Erythroblast (primary cell): ENCODE measurements at regions not wholly inside any gene's neighbourhood (a gene's known extent, or its start where the extent isn't known, plus 50 kb on each side); places are given as distances from the start of the nearest gene placed in this dataset.
A peak's percentile ranks its signal among the peaks of the same experiment; 100 is the strongest.

Experiments used
- DNase-seq, 2 experiments: peaks; one replicate each; lab custom pipeline; 2025; lab: John Stamatoyannopoulos, UW
- GATA1 ChIP-seq: IDR thresholded peaks from 2 replicates; pipeline ENCODE4 v1.6.1; 2011; ENCODE audit warnings: low read depth, mild to moderate bottlenecking, control low read depth, low read length, moderate library complexity
- POLR2A ChIP-seq: IDR thresholded peaks from 2 replicates; pipeline ENCODE4 v1.6.1; 2011; ENCODE audit warnings: mild to moderate bottlenecking, low read length

- no peak for DNase-seq
- TF ChIP-seq POLR2A (no peak), GATA1 (no peak)
Measured at GRCh38 chr4:38504396-38504715, 159.6 kb upstream of the KLF3 start.

DNA sequence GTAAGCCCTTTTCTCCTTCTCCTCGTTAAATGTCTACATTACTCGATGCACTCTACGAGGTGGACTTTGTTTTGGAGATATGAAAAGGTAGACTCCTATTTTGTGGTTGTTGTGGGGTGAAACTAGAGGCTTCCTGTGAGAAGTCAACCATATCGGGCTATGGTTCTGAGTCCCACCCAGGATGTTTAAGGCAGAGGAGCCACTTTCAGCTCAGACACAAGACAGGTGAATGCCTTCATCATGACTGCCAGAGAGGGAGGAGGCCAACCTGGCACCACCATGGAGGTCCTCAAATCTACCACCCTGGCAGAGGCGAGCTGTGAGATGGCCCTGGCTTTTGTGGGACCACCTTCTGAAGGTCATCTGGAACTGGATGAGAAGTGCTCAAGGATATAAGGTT lies 154.4 kb upstream of the KLF3 start:
- no peak for DNase-seq
- TF ChIP-seq GATA1 (no peak), POLR2A (no peak)

- no peak for DNase-seq
- TF ChIP-seq POLR2A: no peak
- no peak for TF ChIP-seq GATA1
Measured at GRCh38 chr4:38510201-38510600, 153.8 kb upstream of the KLF3 start.

DNA sequence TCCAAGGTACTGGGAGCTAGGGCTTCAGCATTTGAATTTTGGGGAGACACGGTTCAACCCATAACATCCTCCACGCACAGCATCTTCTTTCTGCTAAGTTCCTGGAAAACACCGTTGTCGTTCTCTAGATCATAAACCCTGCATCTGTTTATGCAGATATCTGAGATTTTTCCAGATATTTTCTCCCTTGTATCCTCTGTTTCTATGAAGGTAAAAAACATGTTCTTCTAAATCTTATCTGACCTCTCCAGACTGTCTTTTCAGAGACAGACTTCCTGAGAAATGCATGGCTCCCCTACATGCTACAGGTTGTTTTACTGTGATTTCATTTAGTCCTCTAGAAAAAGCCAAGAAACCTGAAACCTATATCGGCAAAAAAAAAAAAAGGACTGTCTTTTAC lies 152.3 kb upstream of the KLF3 start:
- no peak for DNase-seq
- TF ChIP-seq GATA1: no peak
- no peak for TF ChIP-seq POLR2A

DNA sequence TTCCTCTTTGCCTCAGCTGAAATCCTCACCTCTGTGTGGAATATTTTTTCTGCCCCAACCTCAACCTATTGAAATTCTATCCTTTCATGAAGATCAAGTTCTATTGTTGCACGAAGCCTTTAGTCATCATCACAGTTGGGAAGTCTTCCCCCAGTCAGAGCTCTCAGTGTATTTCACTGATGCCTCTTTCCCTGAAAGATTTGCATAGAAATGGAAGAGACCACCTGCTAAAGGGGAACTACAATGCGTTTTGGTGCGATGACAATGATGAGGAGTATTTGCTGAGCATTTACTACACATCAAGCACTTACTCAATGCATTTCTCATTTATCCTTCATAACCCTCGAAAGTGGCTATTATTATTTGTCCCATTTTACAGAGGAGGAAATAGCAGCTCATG lies 151.2 kb upstream of the KLF3 start:
- TF ChIP-seq GATA1: no peak
- no peak for DNase-seq

DNA sequence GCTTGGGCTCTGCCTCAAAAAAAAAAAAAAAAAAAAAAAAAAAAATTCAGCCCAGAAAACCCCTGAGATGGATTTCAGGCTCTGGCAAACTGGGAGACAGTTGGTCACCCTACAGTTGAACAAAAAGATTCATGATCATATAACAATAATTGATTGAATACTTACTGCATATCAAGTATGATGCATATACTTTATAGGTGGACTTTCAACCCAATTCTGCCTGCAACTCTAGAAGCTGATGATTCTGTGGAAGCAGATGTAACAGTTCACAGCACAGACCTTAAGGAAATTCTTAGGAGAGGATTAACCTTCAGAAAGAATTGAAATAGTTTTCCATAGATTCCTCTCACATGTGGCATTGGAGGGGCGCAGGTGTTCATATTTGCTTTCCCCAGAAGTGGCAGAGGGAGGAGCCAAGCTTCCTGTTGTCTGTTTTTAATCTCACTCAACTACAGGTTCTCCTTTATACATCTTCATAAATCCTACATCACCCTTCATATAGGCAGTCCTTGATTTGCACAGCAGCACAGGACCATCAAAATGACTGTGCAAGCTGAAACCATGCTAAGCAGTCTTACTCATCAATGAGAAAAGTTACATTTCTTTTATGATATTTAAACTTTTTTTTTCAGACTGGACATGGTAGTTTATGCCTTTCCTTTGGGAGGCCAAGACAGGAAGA lies 149.4 kb upstream of the KLF3 start:
- TF ChIP-seq GATA1: no peak
- TF ChIP-seq POLR2A: no peak
- no peak for DNase-seq

- DNase-seq: no peak
- TF ChIP-seq POLR2A: no peak
- TF ChIP-seq GATA1: no peak
Measured at GRCh38 chr4:38516190-38516589, 147.8 kb upstream of the KLF3 start.

GRCh38 chr4:38519666-38520065 lies 144.3 kb upstream of the KLF3 start:
- no peak for DNase-seq
- no peak for TF ChIP-seq GATA1
- no peak for TF ChIP-seq POLR2A

DNA sequence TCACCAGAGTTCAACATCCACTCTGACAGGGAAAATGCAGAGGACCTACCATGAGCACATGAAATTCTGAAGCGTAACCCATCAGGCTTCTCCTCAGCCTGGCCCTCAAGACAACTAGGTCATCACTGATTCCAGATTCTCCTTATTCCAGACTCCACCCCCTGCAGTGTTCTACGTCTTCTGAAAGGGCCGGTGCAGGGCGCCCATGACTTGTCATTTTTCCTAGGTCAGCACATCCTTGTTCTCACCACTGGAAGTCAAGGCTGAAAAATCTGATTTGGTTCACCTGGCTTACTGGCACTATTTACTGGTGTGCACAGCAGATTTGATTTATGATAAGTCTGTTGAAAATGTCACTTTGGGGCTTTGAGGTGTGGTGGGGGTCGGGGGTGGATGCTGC lies 140.9 kb upstream of the KLF3 start:
- DNase-seq: peak in 1 of 2 experiments; percentile 9
- no peak for TF ChIP-seq POLR2A
- TF ChIP-seq GATA1: no peak

DNA sequence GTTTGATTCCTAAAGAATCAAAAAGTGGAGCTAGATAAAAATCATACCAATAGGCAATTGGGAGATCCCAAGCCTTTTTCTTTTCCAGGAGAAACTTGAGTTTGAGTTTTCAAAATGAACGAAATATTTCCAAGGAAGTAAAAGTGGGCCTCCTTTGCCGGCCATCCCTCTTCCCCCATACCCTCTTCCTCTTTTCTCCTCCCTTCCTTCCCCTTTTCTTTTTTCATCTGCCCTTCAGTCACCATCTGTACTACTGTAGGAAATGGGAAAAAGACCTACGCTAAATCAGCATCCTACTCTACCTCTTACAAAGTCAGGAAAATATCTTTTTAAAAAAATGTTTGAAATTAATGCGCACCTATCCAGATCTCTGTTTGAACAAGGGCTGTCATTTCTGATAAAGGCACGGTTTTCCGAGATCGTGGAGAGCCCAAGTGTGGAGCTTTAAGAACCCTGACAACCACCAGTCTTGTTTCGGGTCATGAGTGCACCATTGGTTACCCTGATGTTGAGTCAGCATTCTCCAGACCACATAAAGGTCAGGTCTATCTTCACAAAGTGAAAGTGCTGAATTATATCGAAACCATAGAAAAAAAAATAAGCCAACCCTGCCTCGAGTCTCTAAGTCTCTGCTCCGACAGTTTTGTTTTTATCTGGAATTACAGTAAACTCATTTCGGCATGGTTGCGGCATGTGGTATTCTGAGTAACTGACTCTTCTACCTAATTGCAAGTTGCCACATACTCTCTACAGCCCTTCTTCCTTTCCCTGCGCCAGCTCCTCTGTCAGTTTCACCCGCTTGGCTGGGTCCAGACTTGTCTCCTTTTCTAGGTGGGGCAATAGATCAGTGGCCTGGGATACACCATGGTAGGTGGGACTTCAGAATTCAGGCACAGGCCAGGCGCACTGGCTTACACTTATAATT lies 140.2 kb upstream of the KLF3 start:
- DNase-seq: peak in 1 of 2 experiments; percentile 20
- TF ChIP-seq GATA1: no peak
- no peak for TF ChIP-seq POLR2A

DNA sequence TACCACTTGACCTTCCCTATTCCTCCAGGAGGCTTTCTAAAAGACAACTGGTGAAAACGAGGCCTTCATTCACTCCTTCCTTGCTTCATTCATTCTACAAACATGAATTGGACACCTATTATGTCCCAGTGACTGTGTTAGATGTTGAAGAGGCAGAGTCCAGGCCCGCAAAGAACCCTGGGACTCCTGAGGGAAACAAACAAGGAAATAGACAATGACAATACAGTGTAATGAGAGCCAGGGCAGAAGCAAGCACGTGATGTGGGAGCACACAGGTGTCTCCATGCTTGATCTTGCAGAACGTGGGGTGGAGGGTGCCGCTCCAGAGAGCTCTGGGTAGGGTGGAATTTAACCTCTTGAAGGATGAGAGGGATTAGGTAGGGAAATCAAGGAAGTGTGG lies 137.6 kb upstream of the KLF3 start:
- no peak for DNase-seq
- TF ChIP-seq POLR2A (no peak), GATA1 (no peak)

DNA sequence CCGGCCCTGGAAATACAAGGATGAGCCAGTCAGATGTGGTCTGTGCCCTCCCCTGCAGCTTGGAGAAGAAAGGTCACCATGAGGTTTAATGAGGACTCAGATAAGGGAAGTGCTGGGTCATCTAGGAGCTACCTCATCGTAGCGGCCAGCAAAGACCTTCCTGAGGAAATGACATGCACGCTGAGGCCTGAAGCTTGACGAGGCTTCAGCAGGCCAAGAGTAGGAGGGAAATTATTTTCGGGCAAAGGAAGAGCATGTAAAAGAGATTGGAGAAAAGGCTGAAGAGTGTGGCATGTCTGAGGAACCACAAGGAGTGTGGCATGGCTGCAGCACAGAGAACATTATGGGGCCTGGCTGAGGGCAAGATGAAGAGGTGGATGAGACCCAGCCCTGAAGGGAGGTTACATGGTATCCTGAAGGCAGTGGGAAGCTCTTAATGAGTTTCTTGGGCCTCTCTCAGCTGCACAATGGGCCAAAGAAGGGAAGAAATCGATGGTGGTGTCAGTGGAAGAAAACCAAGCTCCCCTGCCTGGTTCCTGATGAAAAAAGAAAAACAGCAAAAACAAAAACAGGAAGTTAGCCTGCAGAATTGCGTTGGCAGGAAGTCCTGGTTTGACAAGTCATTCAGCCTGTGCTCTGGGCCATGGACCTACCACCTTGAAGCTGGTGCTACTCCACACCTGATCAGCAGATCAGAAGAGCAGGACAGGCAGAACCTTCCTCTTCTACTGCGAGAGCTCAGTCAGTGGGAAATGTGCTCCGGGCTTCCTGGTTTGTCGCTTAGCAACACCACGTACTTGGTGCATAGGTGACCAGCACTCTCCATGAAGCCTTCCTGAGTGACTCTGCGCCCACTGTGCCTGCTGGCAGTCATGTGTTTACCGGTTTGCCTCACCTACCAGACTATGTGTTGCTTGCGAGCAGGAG lies 134.5 kb upstream of the KLF3 start:
- DNase-seq: peak; percentile 90 to 92
- TF ChIP-seq POLR2A: no peak
- TF ChIP-seq GATA1: no peak

GRCh38 chr4:38530486-38530885 lies 133.5 kb upstream of the KLF3 start:
- DNase-seq: no peak
- TF ChIP-seq GATA1 (no peak), POLR2A (no peak)
